Brain microvascular endothelial cell (primary cell): ENCODE measurements at regions not wholly inside any gene's neighbourhood (a gene's known extent, or its start where the extent isn't known, plus 50 kb on each side); places are given as distances from the start of the nearest gene placed in this dataset.

Source experiments
- DNase-seq: peaks from one replicate; pipeline ENCODE4 v3.0.0-alpha.2; 2020
- H3K27ac ChIP-seq: fragments of 250-450 bp; sonication (Bioruptor Pico); 2 replicates; pipeline ENCODE4 v1.5.1; 2020; ENCODE audit warnings: mild to moderate bottlenecking, moderate library complexity
- H3K27me3 ChIP-seq: fragments of 250-450 bp; sonication (Bioruptor Pico); replicated peaks from 2 replicates; pipeline ENCODE4 v1.5.1; 2020; ENCODE audit warnings: mild to moderate bottlenecking
- H3K36me3 ChIP-seq: fragments of 250-450 bp; sonication (Bioruptor Pico); replicated peaks from 2 replicates; pipeline ENCODE4 v1.5.1; 2020; ENCODE audit warnings: mild to moderate bottlenecking
- H3K4me3 ChIP-seq: 2 replicates; pipeline ENCODE4 v1.5.1; 2011; ENCODE audit warnings: low read depth, mild to moderate bottlenecking, control low read depth, low read length, moderate library complexity
- in situ Hi-C: cut with HindIII; loops from 2 replicates; pipeline ENCODE4 v1.10.0; 2017; ENCODE audit warnings: low sequenced_read_pairs, low pct_ligation_motif_present
- TF ChIP-seq, protein P1 (sequence below): IDR thresholded peaks from 2 replicates; pipeline ENCODE4 v1.5.1; 2011; ENCODE audit warnings: low read depth, mild to moderate bottlenecking, moderate library complexity, low read length, control low read depth, inconsistent platforms; ENCODE audit errors: missing control alignments

DNA sequence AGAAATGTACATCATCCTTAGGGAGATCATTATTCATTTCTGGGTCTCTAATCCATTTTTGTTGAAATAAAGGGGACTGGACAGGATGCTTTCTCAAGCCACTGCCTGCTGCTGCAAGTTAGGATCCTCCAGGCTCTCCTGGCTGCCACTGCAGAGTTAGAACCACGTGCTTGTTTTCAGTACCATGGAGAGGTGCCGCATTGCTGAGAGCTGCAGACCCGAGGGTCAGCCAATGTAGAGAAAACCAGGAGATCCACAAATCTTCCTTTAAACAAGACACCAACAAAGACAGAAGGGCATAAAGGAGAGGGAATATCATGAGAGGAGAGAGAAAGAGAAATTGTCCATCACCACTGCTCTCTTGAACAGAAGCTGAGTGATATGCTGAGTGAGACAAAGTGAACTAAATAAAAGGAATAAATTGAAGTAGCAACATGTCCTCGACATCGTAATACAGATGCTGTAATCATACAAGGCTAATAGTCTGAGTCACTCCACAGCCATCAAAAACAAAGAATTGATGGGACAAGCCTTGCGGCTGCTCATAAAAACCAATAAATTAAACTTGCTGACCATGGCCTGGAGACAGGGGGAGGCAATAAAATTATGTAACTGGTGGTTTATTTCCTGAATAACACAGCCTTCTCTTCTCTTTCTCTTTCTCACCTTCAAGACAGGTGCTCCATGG, 255.7 kb downstream of the OMA1 start:
- TF ChIP-seq, protein P1, sequence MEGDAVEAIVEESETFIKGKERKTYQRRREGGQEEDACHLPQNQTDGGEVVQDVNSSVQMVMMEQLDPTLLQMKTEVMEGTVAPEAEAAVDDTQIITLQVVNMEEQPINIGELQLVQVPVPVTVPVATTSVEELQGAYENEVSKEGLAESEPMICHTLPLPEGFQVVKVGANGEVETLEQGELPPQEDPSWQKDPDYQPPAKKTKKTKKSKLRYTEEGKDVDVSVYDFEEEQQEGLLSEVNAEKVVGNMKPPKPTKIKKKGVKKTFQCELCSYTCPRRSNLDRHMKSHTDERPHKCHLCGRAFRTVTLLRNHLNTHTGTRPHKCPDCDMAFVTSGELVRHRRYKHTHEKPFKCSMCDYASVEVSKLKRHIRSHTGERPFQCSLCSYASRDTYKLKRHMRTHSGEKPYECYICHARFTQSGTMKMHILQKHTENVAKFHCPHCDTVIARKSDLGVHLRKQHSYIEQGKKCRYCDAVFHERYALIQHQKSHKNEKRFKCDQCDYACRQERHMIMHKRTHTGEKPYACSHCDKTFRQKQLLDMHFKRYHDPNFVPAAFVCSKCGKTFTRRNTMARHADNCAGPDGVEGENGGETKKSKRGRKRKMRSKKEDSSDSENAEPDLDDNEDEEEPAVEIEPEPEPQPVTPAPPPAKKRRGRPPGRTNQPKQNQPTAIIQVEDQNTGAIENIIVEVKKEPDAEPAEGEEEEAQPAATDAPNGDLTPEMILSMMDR, result no peak
- peak; percentile 29 for DNase-seq
- no peaks in the 10 kb centered on the region for H3K27me3 ChIP-seq

DNA sequence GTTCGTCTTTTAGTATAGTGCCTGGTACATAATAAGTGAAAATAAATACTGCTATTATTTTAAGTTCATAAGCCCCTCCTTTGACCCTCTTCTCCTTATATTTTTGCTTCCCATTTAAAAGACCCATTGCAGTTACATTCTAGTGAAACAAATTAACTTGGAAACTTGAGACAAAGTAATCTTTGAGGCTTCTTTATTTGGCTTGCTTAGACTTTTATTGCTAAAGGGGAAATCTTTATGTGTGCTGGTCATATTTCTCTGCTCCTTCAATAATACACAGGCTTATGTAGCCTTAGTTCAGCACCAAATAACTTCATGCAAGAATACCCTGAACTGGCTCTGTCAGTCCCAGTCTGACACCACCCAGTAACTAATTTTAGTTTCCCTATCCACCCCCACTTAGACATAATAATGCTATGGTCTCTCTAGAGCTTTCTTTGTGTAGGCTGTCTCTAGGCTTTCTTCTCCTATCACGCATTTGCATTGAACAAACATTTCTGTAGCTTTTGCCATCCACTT, 257.8 kb downstream of the OMA1 start:
- no peak for DNase-seq
- TF ChIP-seq, protein P1, result no peak
- in situ Hi-C loops, result no loop called here
- Histone ChIP-seq H3K36me3 (no peaks in the 10 kb centered on the region), H3K27me3 (no peaks in the 10 kb centered on the region), H3K4me3 (no peak overlapping the region), H3K27ac (no peak overlapping the region)

More for the DNA sequence above, 255.7 kb downstream of the OMA1 start:
- no peaks in the 10 kb centered on the region for H3K36me3 ChIP-seq
- no peak overlapping the region for H3K27ac ChIP-seq
- no peak overlapping the region for H3K4me3 ChIP-seq
- in situ Hi-C loops, result no loop called here

DNA sequence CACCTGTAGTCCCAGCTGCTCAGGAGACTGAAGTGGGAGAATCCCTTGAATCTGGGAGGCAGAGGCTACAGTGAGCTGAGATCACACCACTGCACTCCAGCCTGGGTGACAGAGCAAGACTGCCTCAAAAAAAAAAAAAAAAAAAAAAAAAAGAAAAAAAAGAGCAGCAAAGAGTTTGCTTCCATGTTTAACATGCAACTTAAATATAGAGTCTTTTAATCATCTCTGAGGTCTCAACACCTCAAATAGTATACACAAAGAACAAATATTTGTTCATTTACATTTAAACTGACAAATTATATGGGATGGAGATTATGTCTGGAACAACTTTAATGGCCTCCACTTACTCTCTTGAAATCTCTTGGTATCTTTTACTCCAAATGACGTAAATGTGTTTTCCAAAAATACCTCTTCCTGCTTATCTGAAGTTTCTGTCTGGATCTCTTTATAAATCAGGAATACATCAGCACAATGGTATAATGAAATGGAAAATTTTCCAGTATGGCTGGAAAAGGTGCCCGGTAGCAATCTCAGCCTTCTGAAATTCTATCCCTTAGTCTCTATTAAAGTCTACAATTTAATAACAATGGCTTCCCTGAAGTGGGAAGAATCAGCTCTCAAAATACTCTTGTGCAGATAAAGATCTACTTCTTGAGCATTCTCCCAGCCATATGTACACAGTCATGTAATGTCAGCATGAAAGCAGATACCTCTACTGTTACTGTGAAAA, 258.5 kb downstream of the OMA1 start:
- TF ChIP-seq, protein P1, result no peak
- in situ Hi-C loops, result no loop called here
- Histone ChIP-seq H3K27me3 (no peaks in the 10 kb centered on the region), H3K36me3 (no peaks in the 10 kb centered on the region), H3K4me3 (no peak overlapping the region), H3K27ac (no peak overlapping the region)
- DNase-seq, result no peak

DNA sequence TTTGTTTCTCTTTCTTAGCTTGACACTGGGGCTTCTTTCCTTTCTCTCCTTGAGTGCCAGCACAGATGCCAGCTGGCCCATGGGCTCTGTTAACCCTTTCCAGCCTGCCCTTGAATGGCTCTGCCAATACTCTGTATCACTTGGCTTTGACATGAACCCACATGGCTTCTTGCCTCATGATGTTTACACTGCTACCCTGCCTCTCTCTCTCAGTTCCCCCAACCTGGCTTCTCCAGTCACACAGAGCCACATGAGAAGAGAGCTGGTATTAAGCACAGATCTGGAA, 262.4 kb downstream of the OMA1 start:
- Histone ChIP-seq H3K4me3 (no peak overlapping the region), H3K27ac (no peak overlapping the region), H3K27me3 (no peaks in the 10 kb centered on the region), H3K36me3 (no peaks in the 10 kb centered on the region)
- TF ChIP-seq, protein P1, result no peak
- DNase-seq, result no peak
- in situ Hi-C loops, result no loop called here

DNA sequence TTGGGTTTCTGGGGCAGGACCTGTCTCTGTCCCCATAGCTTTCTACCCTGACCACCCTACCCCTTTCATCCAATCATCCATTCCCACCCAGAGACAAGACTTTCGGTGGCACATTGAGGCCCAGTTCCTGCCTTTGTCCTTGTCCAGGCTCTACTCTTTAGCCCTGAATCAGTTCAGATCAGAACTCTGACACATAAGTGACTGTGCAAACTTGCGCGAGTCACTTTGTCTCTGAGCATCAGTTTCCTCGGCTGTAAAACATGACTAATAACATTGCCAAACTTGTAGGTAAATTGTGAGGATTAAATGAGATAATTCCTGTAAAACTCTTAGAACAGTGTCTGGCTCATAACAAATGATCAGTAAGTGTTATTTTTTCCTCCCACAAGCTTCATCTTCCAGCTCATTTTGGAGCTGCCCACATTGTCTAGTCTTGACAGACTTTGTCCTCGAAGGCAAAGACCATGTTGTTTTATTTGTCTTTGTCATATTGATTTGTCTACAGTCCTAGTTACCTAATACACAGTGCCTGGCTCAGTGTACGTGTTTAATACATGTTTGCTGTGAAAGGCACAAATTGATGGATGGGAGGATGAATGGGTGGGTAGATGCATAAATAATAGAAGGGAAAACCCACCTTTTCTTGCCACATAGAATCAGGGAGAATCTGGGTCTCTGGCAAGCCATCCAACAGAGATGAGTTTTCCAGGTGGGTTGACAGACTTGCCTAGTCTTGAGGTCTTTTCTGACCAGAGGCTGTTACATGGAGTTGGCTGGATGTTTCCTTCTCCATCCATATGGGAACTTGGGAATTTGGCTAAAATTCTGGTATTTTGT, 262.9 kb downstream of the OMA1 start:
- DNase-seq, result no peak
- no peaks in the 10 kb centered on the region for H3K27me3 ChIP-seq
- in situ Hi-C loops, result no loop called here
- TF ChIP-seq, protein P1, result no peak
- no peaks in the 10 kb centered on the region for H3K36me3 ChIP-seq
- H3K4me3 ChIP-seq, result no peak overlapping the region
- H3K27ac ChIP-seq, result no peak overlapping the region
